ENCODE measurements at regions not wholly inside any gene's neighbourhood (a gene's known extent, or its start where the extent isn't known, plus 50 kb on each side); places are given as distances from the start of the nearest gene placed in this dataset.

DNA sequence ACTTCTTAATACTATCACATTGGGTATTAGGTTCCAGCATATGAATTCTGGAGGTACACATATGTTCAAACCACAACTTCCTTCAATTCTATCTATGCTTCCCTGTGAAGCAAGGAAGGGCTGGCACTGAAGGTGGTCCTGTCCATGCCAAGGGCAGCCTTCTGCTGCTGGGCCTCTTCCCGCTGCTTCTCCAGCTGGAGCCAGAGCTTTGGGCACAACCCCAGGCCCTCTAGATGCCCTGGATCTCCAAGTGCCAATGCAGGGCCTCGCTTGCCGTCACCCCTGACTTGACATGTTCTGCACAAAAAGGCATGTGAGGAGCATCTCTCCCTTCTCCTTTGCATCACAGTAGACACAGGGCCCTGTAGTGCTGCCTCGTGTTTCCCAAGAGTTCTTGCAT lies 62.6 kb downstream of the STYXL2 start:
- H3K18ac ChIP-seq (ENCODE audit: low read depth, low read length): no peak overlapping the region
- no peak overlapping the region for H3K27ac ChIP-seq (ENCODE audit: insufficient read depth, low read length)
- no peak overlapping the region for H4K8ac ChIP-seq (ENCODE audit: low read depth in 2 of 2, low read length in 2 of 2)
- DNase-seq: no peak
- WGBS, 2 experiments (ENCODE audit: extremely low coverage in 2 of 2, insufficient read length in 1 of 2): 67% methylated on average over 1 of the region's 4 CpGs; no CpG with 5 or more reads in 1 of the 2 experiments
- H2AK5ac ChIP-seq (ENCODE audit: low read depth, low read length): no peak overlapping the region
- peaks cover 5% of the 10 kb centered on the region; the same call in 1 of the 2 replicates for H3K27me3 ChIP-seq (ENCODE audit: control insufficient read depth, insufficient read depth, low read length)
- CTCF ChIA-PET: no interaction called here
- H2AK9ac ChIP-seq (replicated peaks; ENCODE audit: low read depth, low read length, poor library complexity): no peak overlapping the region
- H3K23ac ChIP-seq (ENCODE audit: low read depth, low read length): no peak overlapping the region
- H4K5ac ChIP-seq (ENCODE audit: low read depth, low read length): no peak overlapping the region
- H3K9ac ChIP-seq (ENCODE audit: low read depth, low read length): no peak overlapping the region
- no peak overlapping the region for H2BK15ac ChIP-seq (ENCODE audit: low read depth, low read length)
- no peak overlapping the region for H2AFZ ChIP-seq (replicated peaks; ENCODE audit: low read length, poor library complexity)
- TF ChIP-seq POLR2A (IDR thresholded peaks at IDR 0.05; ENCODE audit: low read depth, low read length) (no peak), RAD21 (IDR thresholded peaks at IDR 0.05; ENCODE audit: low read length) (no peak), CHD1 (IDR thresholded peaks at IDR 0.05; ENCODE audit: low read depth, low read length) (no peak), NFE2L2 (IDR thresholded peaks at IDR 0.05; ENCODE audit: low read depth, low read length) (no peak), SMC3 (IDR thresholded peaks at IDR 0.05; ENCODE audit: low read depth, low read length) (no peak), MAFK (IDR thresholded peaks at IDR 0.05; ENCODE audit: low read depth, low read length) (no peak), FOS (IDR thresholded peaks at IDR 0.05; ENCODE audit: low read depth, low read length) (no peak), RCOR1 (IDR thresholded peaks at IDR 0.05; ENCODE audit: insufficient replicate concordance, low read length) (no peak), CEBPB (IDR thresholded peaks at IDR 0.05; ENCODE audit: low read depth, low read length) (no peak), BHLHE40 (IDR thresholded peaks at IDR 0.05; ENCODE audit: low read depth, low read length) (no peak), MXI1 (IDR thresholded peaks at IDR 0.05; ENCODE audit: borderline replicate concordance, low read depth, low read length) (no peak), MAZ (IDR thresholded peaks at IDR 0.05; ENCODE audit: borderline replicate concordance, low read depth, low read length) (no peak), RFX5 (IDR thresholded peaks at IDR 0.05; ENCODE audit: low read depth, low read length) (no peak)
- TF ChIP-seq, protein P1, sequence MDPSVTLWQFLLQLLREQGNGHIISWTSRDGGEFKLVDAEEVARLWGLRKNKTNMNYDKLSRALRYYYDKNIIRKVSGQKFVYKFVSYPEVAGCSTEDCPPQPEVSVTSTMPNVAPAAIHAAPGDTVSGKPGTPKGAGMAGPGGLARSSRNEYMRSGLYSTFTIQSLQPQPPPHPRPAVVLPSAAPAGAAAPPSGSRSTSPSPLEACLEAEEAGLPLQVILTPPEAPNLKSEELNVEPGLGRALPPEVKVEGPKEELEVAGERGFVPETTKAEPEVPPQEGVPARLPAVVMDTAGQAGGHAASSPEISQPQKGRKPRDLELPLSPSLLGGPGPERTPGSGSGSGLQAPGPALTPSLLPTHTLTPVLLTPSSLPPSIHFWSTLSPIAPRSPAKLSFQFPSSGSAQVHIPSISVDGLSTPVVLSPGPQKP (IDR thresholded peaks at IDR 0.05; ENCODE audit: borderline replicate concordance, low read depth, low read length): no peak
- TF ChIP-seq, protein P2, sequence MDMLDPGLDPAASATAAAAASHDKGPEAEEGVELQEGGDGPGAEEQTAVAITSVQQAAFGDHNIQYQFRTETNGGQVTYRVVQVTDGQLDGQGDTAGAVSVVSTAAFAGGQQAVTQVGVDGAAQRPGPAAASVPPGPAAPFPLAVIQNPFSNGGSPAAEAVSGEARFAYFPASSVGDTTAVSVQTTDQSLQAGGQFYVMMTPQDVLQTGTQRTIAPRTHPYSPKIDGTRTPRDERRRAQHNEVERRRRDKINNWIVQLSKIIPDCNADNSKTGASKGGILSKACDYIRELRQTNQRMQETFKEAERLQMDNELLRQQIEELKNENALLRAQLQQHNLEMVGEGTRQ (IDR thresholded peaks at IDR 0.05; ENCODE audit: low read depth, low read length): no peak
- TF ChIP-seq, protein P3, sequence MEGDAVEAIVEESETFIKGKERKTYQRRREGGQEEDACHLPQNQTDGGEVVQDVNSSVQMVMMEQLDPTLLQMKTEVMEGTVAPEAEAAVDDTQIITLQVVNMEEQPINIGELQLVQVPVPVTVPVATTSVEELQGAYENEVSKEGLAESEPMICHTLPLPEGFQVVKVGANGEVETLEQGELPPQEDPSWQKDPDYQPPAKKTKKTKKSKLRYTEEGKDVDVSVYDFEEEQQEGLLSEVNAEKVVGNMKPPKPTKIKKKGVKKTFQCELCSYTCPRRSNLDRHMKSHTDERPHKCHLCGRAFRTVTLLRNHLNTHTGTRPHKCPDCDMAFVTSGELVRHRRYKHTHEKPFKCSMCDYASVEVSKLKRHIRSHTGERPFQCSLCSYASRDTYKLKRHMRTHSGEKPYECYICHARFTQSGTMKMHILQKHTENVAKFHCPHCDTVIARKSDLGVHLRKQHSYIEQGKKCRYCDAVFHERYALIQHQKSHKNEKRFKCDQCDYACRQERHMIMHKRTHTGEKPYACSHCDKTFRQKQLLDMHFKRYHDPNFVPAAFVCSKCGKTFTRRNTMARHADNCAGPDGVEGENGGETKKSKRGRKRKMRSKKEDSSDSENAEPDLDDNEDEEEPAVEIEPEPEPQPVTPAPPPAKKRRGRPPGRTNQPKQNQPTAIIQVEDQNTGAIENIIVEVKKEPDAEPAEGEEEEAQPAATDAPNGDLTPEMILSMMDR (conservative IDR thresholded peaks at IDR 0.05; ENCODE audit: low read depth, low read length): no peak
- H3K4me3 ChIP-seq (ENCODE audit: insufficient read depth, low read depth, low read length): no peak overlapping the region
- POLR2A ChIA-PET (ENCODE audit: unreplicated experiment): no interaction called here
- no TSS peak for BruUV-seq (replicated peaks)
- no peaks in the 10 kb centered on the region for H3K9me1 ChIP-seq (ENCODE audit: insufficient read depth, low read length)
- intact Hi-C loops (cut with micrococcal nuclease) (no loop called here), in situ Hi-C loops (cut with MboI; ENCODE audit: low sequenced_read_pairs) (no loop called here), dilution Hi-C loops (cut with HindIII; ENCODE audit: low sequenced_read_pairs, unreplicated experiment) (no loop called here)
- H2BK20ac ChIP-seq (ENCODE audit: low read depth, low read length): no peak overlapping the region
- H4K20me1 ChIP-seq (ENCODE audit: insufficient read depth, low read length): no peaks in the 10 kb centered on the region
- no peak overlapping the region for H3K56ac ChIP-seq (ENCODE audit: extremely low read depth, insufficient read depth, low read length)
- H3K9me3 ChIP-seq (ENCODE audit: control insufficient read depth, insufficient read depth, low read length): no peaks in the 10 kb centered on the region
- H3K14ac ChIP-seq (replicated peaks; ENCODE audit: low read depth, low read length): no peak overlapping the region
- H3K79me1 ChIP-seq (ENCODE audit: low read depth in 1 of 2, low read length in 2 of 2): no peaks in the 10 kb centered on the region
- H3K4me1 ChIP-seq (ENCODE audit: control insufficient read depth, insufficient read depth, low read length): no peaks in the 10 kb centered on the region
- H3K4me2 ChIP-seq (ENCODE audit: low read depth, low read length): no peak overlapping the region
- no peak overlapping the region for H2BK120ac ChIP-seq (ENCODE audit: low read depth, low read length)
- no peak overlapping the region for H3K4ac ChIP-seq (ENCODE audit: low read depth, low read length)
- ATAC-seq (ENCODE audit: low read depth): no peak
- H2BK5ac ChIP-seq (ENCODE audit: low read depth, low read length, poor library complexity, severe bottlenecking): no peak overlapping the region
- H4K91ac ChIP-seq (ENCODE audit: insufficient read depth, low read depth, low read length): no peak overlapping the region
- no peaks in the 10 kb centered on the region for H3K36me3 ChIP-seq (ENCODE audit: control insufficient read depth, insufficient read depth, low read length)
